ENCODE measurements at regions not wholly inside any gene's neighbourhood (a gene's known extent, or its start where the extent isn't known, plus 50 kb on each side); places are given as distances from the start of the nearest gene placed in this dataset.

- no peak overlapping the region for H3K4me3 ChIP-seq (ENCODE audit: low read depth, low read length)
- TF ChIP-seq, protein P1, sequence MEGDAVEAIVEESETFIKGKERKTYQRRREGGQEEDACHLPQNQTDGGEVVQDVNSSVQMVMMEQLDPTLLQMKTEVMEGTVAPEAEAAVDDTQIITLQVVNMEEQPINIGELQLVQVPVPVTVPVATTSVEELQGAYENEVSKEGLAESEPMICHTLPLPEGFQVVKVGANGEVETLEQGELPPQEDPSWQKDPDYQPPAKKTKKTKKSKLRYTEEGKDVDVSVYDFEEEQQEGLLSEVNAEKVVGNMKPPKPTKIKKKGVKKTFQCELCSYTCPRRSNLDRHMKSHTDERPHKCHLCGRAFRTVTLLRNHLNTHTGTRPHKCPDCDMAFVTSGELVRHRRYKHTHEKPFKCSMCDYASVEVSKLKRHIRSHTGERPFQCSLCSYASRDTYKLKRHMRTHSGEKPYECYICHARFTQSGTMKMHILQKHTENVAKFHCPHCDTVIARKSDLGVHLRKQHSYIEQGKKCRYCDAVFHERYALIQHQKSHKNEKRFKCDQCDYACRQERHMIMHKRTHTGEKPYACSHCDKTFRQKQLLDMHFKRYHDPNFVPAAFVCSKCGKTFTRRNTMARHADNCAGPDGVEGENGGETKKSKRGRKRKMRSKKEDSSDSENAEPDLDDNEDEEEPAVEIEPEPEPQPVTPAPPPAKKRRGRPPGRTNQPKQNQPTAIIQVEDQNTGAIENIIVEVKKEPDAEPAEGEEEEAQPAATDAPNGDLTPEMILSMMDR (IDR thresholded peaks at IDR 0.05; ENCODE audit: borderline replicate concordance, insufficient read depth, low read depth, low read length), result no peak
Measured at GRCh38 chr3:158991146-158991705, 189.4 kb downstream of the MFSD1 start.

- TF ChIP-seq, protein P1 (IDR thresholded peaks at IDR 0.05; ENCODE audit: borderline replicate concordance, insufficient read depth, low read depth, low read length), result no peak
- no peak overlapping the region for H3K4me3 ChIP-seq (ENCODE audit: low read depth, low read length)
Measured at GRCh38 chr3:158992463-158992862, 190.6 kb downstream of the MFSD1 start.

- TF ChIP-seq, protein P1 (IDR thresholded peaks at IDR 0.05; ENCODE audit: borderline replicate concordance, insufficient read depth, low read depth, low read length), result no peak
- no peak overlapping the region for H3K4me3 ChIP-seq (ENCODE audit: low read depth, low read length)
Measured at GRCh38 chr3:158994386-158994785, 192.5 kb downstream of the MFSD1 start.

DNA sequence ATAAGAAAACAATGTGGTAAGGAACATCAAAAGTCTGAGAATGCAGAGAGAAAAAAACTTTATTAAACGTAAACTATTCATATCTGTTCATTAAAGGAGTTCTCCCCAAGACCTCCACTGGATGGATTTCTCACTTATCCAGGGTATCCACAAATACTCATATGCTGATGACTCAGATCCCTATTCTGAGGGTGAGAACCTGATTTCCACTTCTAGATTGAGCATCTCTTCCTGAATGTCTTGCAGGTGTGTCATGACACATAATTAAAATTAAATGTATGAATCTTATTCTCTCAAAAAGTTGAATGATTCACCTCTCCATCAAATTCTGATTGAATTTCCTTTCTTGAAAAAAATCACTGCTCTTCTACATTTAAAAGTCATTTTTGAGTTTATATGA lies 199.9 kb downstream of the MFSD1 start:
- no peak overlapping the region for H3K4me3 ChIP-seq (ENCODE audit: low read depth, low read length)
- TF ChIP-seq, protein P1 (IDR thresholded peaks at IDR 0.05; ENCODE audit: borderline replicate concordance, insufficient read depth, low read depth, low read length), result no peak

DNA sequence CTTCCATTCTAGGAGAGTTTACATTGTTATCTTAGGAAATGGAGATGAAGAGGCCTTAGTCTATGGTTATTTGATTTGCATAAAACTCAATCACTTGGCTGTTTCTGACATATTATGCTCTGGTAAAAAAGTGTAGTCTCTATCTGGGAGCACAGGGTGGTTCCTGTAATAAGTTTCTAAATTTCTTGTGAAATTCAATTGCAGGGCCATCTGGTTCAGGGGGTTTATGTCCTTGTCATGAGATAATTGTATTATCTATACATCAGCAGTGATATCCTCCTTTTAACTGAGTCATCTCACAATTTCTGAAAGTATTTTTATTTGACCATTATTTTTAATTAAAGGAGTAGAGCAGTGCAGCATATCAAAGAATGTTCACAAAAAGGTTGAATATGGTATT lies 203.3 kb downstream of the MFSD1 start:
- TF ChIP-seq, protein P1 (IDR thresholded peaks at IDR 0.05; ENCODE audit: borderline replicate concordance, insufficient read depth, low read depth, low read length), result no peak
- no peak overlapping the region for H3K4me3 ChIP-seq (ENCODE audit: low read depth, low read length)

DNA sequence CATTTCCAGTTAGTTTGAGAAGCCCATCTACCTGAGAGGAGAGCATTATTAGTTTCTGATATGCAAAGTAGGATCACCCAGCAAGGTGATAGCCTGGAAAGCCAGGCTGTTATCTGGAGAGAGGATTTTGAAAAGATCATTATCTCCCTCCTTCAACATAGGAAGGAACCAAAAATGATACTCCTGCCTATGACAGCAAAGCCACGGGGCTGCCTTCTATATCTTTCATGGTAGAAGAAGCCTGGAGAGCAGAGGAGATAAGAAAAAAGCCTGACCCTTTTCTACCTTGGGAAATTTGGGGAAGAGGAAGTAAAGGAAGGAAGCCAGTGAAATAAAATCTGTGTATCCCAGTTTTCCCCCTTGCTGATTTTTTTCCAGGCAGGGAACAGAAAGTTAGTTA lies 205.5 kb downstream of the MFSD1 start:
- no peak overlapping the region for H3K4me3 ChIP-seq (ENCODE audit: low read depth, low read length)
- TF ChIP-seq, protein P1 (IDR thresholded peaks at IDR 0.05; ENCODE audit: borderline replicate concordance, insufficient read depth, low read depth, low read length), result no peak

GRCh38 chr3:159008401-159008800 lies 206.5 kb downstream of the MFSD1 start:
- TF ChIP-seq, protein P1 (IDR thresholded peaks at IDR 0.05; ENCODE audit: borderline replicate concordance, insufficient read depth, low read depth, low read length), result no peak
- no peak overlapping the region for H3K4me3 ChIP-seq (ENCODE audit: low read depth, low read length)
